Astrocyte (in vitro differentiated cells and primary cell): ENCODE measurements at regions not wholly inside any gene's neighbourhood (a gene's known extent, or its start where the extent isn't known, plus 50 kb on each side); places are given as distances from the start of the nearest gene placed in this dataset.

ENCODE experiments used
- CTCF ChIP-seq: IDR thresholded peaks from 2 replicates; pipeline ENCODE4 v1.5.1; 2011; ENCODE audit warnings: low read depth, mild to moderate bottlenecking, inconsistent platforms, low read length, moderate library complexity; ENCODE audit not compliant: insufficient read depth
- EZH2 ChIP-seq: IDR thresholded peaks from 2 replicates; pipeline ENCODE4 v1.6.1; 2012; ENCODE audit warnings: mild to moderate bottlenecking, low read length, inconsistent platforms; ENCODE audit not compliant: insufficient read depth

DNA sequence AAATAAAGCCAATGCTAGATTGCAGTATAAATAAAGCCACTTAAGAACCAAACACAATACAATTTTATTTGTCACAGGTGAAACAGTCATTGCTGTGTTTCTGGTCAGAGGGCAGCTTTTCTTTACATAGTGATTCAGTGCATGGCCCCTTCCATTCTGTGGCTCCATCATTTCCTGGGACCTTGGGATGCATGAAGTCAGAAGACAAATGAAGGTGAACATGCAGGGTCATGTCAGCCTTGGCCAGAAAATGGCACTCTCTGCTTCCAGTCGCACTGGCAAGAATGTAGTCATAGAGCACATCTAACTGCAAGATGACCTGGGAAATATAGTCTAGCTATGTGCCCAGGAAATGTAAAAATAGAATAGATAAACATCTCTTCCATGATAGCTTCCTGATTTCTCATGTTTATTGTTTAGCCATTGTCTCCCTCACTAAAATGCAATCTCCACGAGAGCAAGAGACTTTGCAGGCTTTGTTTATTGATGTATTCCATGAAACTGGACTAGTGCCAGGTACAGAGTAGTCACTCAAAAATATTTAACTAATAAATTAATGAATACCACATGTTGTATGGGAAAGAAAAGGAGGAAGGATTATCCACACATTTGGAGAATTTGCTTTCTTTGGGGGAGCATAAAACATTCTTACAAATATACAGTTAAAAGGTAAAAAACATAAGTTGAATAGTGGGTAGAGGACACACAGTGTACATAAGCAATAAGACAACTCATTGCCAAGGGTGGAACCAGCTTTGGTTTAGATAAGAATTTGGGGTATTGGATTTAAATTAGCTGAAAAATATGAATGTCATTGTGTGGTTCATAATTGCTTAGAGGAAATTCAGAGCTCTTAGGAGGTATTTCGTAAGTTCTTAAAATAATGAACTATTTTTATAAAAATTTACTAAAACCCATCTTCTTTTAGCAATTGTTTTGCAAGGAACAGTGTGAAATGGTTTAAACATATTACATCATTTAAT, 343.8 kb downstream of the PID1 start:
- TF ChIP-seq CTCF (no peak), EZH2 (no peak)
